GM23248 (cell line): ENCODE measurements at regions not wholly inside any gene's neighbourhood (a gene's known extent, or its start where the extent isn't known, plus 50 kb on each side); places are given as distances from the start of the nearest gene placed in this dataset.
"Not testable (repeated sequence)": the region's sequence is repeated elsewhere in the genome, so short reads cannot be mapped to it uniquely, and the experiment has no call there.

ENCODE experiments used
- EZH2 ChIP-seq: fragments of 200-600 bp; sonication (generic); IDR thresholded peaks from 2 replicates; pipeline ENCODE4 v1.6.1; 2018; ENCODE audit warnings: antibody characterized with exemption, mild to moderate bottlenecking; ENCODE audit not compliant: insufficient read depth, poor library complexity, severe bottlenecking
- EZH2phosphoT487 ChIP-seq: fragments of 200-600 bp; sonication (generic); IDR thresholded peaks from 2 replicates; pipeline ENCODE4 v1.6.1; 2018; ENCODE audit warnings: antibody characterized with exemption, moderate library complexity, mild to moderate bottlenecking, low read depth; ENCODE audit not compliant: insufficient read depth

DNA sequence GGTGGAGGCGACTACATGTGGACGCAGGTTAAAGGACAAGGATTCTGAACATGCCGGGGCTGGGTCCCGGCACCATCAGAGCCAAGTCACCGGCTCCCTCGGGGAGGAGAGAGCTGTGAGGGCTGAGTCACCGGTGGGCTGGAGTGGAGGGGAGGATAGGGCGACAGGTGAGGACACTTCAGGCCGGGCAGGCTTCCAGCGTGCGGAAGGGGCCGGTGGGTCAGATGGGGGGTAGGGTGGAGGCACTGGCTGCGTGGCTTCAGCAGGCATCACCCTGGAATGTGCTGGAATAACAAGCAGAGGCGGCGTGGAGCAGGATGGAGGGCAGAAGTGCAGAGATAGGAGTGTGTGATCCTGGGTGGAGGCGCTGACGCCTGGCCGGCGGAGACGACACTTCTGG is 4435.3 kb upstream of the TPTE start:
- TF ChIP-seq EZH2, EZH2phosphoT487: not testable (repeated sequence)
